Fibroblast of pulmonary artery (primary cell): ENCODE measurements at regions not wholly inside any gene's neighbourhood (a gene's known extent, or its start where the extent isn't known, plus 50 kb on each side); places are given as distances from the start of the nearest gene placed in this dataset.
A peak's percentile ranks its signal among the peaks of the same experiment; 100 is the strongest.

Source experiments
- DNase-seq: peaks from one replicate; pipeline ENCODE4 v3.0.0-alpha.2; 2010; ENCODE audit warnings: low read depth
- H3K4me3 ChIP-seq: replicated peaks from 2 replicates; pipeline ENCODE4 v1.5.1; 2011; ENCODE audit warnings: low read depth, mild to moderate bottlenecking, control low read depth, low read length, moderate library complexity
- CTCF ChIP-seq: IDR thresholded peaks from 2 replicates; pipeline ENCODE4 v1.5.1; 2011; ENCODE audit warnings: mild to moderate bottlenecking, control low read depth, low read length, inconsistent platforms; ENCODE audit errors: missing control alignments

- TF ChIP-seq CTCF = no peak
- no peak overlapping the region for H3K4me3 ChIP-seq
- no peak for DNase-seq
Measured at GRCh38 chr3:102215166-102215565, 219.6 kb upstream of the ZPLD1 start.

GRCh38 chr3:102223132-102223531, 211.7 kb upstream of the ZPLD1 start:
- DNase-seq = no peak
- no peak for TF ChIP-seq CTCF
- H3K4me3 ChIP-seq = no peak overlapping the region

GRCh38 chr3:102224171-102224570, 210.6 kb upstream of the ZPLD1 start:
- TF ChIP-seq CTCF = peak; percentile 33
- DNase-seq = peak; percentile 46
- no peak overlapping the region for H3K4me3 ChIP-seq

- H3K4me3 ChIP-seq = no peak overlapping the region
- TF ChIP-seq CTCF = no peak
- DNase-seq = no peak
Measured at GRCh38 chr3:102225005-102225404, 209.8 kb upstream of the ZPLD1 start.

GRCh38 chr3:102225407-102226132, 209.2 kb upstream of the ZPLD1 start:
- TF ChIP-seq CTCF = peak; percentile 64
- peak; percentile 91 for DNase-seq

GRCh38 chr3:102226463-102226862, 208.4 kb upstream of the ZPLD1 start:
- no peak for TF ChIP-seq CTCF
- H3K4me3 ChIP-seq = no peak overlapping the region
- no peak for DNase-seq

More at GRCh38 chr3:102225407-102226132, 209.2 kb upstream of the ZPLD1 start:
- H3K4me3 ChIP-seq = no peak overlapping the region
